ENCODE measurements at regions not wholly inside any gene's neighbourhood (a gene's known extent, or its start where the extent isn't known, plus 50 kb on each side); places are given as distances from the start of the nearest gene placed in this dataset.

- TF ChIP-seq EZH2 (IDR thresholded peaks at IDR 0.05; ENCODE audit: low read depth) (no peak), CTCF (conservative IDR thresholded peaks at IDR 0.05) (no peak)
- no TSS peak for BruUV-seq (replicated peaks)
- ChIA-PET CTCF (no interaction called here), POLR2A (ENCODE audit: unreplicated experiment) (no interaction called here)
- Histone ChIP-seq H2AFZ (no peak overlapping the region), H3K9me3 (ENCODE audit: insufficient read depth, low read depth) (no peaks in the 10 kb centered on the region), H3K27me3 (ENCODE audit: insufficient read depth, low read depth) (no peaks in the 10 kb centered on the region), H3F3A (ENCODE audit: insufficient read depth, low read depth) (no peaks in the 10 kb centered on the region), H3K36me3 (ENCODE audit: low read depth) (no peaks in the 10 kb centered on the region), H3K27ac (no peak overlapping the region), H4K20me1 (ENCODE audit: insufficient read depth) (no peaks in the 10 kb centered on the region), H3K79me2 (ENCODE audit: low read depth) (no peaks in the 10 kb centered on the region), H3K9me2 (ENCODE audit: insufficient read depth) (no peaks in the 10 kb centered on the region), H3K4me2 (no peak overlapping the region), H3K4me3 (no peak overlapping the region), H3K4me1 (replicated peaks; ENCODE audit: insufficient read depth) (no peaks in the 10 kb centered on the region)
- intact Hi-C loops (cut with micrococcal nuclease; ENCODE audit: unreplicated experiment): no loop called here
- DNase-seq: no peak
Measured at GRCh38 chr10:55881588-55881987, 479.5 kb downstream of the ZWINT start.

GRCh38 chr10:55873485-55873884 is 487.6 kb downstream of the ZWINT start:
- Histone ChIP-seq H2AFZ (no peak overlapping the region), H3K27me3 (ENCODE audit: insufficient read depth, low read depth) (no peaks in the 10 kb centered on the region), H3F3A (ENCODE audit: insufficient read depth, low read depth) (no peaks in the 10 kb centered on the region), H3K4me2 (no peak overlapping the region), H3K9me3 (ENCODE audit: insufficient read depth, low read depth) (no peaks in the 10 kb centered on the region), H3K79me2 (ENCODE audit: low read depth) (no peaks in the 10 kb centered on the region), H3K9me2 (ENCODE audit: insufficient read depth) (no peaks in the 10 kb centered on the region), H3K27ac (no peak overlapping the region), H3K36me3 (ENCODE audit: low read depth) (no peaks in the 10 kb centered on the region), H3K4me3 (no peak overlapping the region), H3K4me1 (replicated peaks; ENCODE audit: insufficient read depth) (no peaks in the 10 kb centered on the region), H4K20me1 (ENCODE audit: insufficient read depth) (no peaks in the 10 kb centered on the region)
- DNase-seq: no peak
- POLR2A ChIA-PET (ENCODE audit: unreplicated experiment): interaction anchor here (0.5 kb wide), 1 partner anchor 19 kb away, joined by 4 read pairs; no protein-coding TSS in a partner anchor
- TF ChIP-seq EZH2 (IDR thresholded peaks at IDR 0.05; ENCODE audit: low read depth): no peak
- TF ChIP-seq CTCF (conservative IDR thresholded peaks at IDR 0.05): no peak
- no TSS peak for BruUV-seq (replicated peaks)
- CTCF ChIA-PET: no interaction called here
- intact Hi-C loops (cut with micrococcal nuclease; ENCODE audit: unreplicated experiment): no loop called here

- ChIA-PET CTCF (no interaction called here), POLR2A (ENCODE audit: unreplicated experiment) (no interaction called here)
- no peaks in the 10 kb centered on the region for H3K27me3 ChIP-seq (ENCODE audit: insufficient read depth, low read depth)
- no TSS peak for BruUV-seq (replicated peaks)
- no peaks in the 10 kb centered on the region for H3F3A ChIP-seq (ENCODE audit: insufficient read depth, low read depth)
- TF ChIP-seq EZH2 (IDR thresholded peaks at IDR 0.05; ENCODE audit: low read depth) (no peak), CTCF (conservative IDR thresholded peaks at IDR 0.05) (no peak)
- DNase-seq: no peak
- no peaks in the 10 kb centered on the region for H3K36me3 ChIP-seq (ENCODE audit: low read depth)
- intact Hi-C loops (cut with micrococcal nuclease; ENCODE audit: unreplicated experiment): no loop called here
- no peak overlapping the region for H3K4me2 ChIP-seq
- no peaks in the 10 kb centered on the region for H3K4me1 ChIP-seq (replicated peaks; ENCODE audit: insufficient read depth)
- no peak overlapping the region for H3K27ac ChIP-seq
- no peak overlapping the region for H2AFZ ChIP-seq
- no peaks in the 10 kb centered on the region for H3K9me3 ChIP-seq (ENCODE audit: insufficient read depth, low read depth)
- H3K79me2 ChIP-seq (ENCODE audit: low read depth): no peaks in the 10 kb centered on the region
- H3K9me2 ChIP-seq (ENCODE audit: insufficient read depth): no peaks in the 10 kb centered on the region
- no peaks in the 10 kb centered on the region; the same call in 1 of the 2 replicates for H4K20me1 ChIP-seq (ENCODE audit: insufficient read depth)
- no peak overlapping the region for H3K4me3 ChIP-seq
Measured at GRCh38 chr10:55870186-55870585, 490.9 kb downstream of the ZWINT start.
